Liver (tissue), 8 donors: ENCODE measurements at regions not wholly inside any gene's neighbourhood (a gene's known extent, or its start where the extent isn't known, plus 50 kb on each side); places are given as distances from the start of the nearest gene placed in this dataset.

ENCODE experiments used
- DNase-seq: peaks from one replicate; pipeline ENCODE4 v3.0.0-alpha.2; 2017; ENCODE audit warnings: low spot score
- H3K27ac ChIP-seq, 2 donors: one replicate each; pipeline ENCODE4 v1.7.0; 2013; ENCODE audit warnings: inconsistent platforms in 2 of 2, low read length in 2 of 2, control low read depth in 1 of 2, low read depth in 1 of 2, mild to moderate bottlenecking in 1 of 2
- H3K27me3 ChIP-seq, 4 donors: one replicate each; pipeline versions ENCODE4 v1.6.1 to v1.7.0; 2013; ENCODE audit warnings: low read length in 3 of 4, inconsistent platforms in 1 of 4, mild to moderate bottlenecking in 1 of 4, moderate library complexity in 1 of 4; ENCODE audit not compliant: control insufficient read depth in 4 of 4, insufficient read depth in 4 of 4
- H3K36me3 ChIP-seq, 4 donors: one replicate each; pipeline versions ENCODE4 v1.6.1 to v1.7.0; 2013; ENCODE audit warnings: low read length in 3 of 4, mild to moderate bottlenecking in 3 of 4, low read depth in 1 of 4, moderate library complexity in 1 of 4; ENCODE audit not compliant: control insufficient read depth in 4 of 4, insufficient read depth in 3 of 4
- H3K4me1 ChIP-seq, 4 donors: one replicate each; pipeline versions ENCODE4 v1.6.1 to v1.7.0; 2013; ENCODE audit warnings: low read length in 3 of 4, mild to moderate bottlenecking in 3 of 4, moderate library complexity in 1 of 4; ENCODE audit not compliant: control insufficient read depth in 4 of 4, insufficient read depth in 4 of 4
- H3K4me3 ChIP-seq, 3 donors: one replicate each; pipeline versions ENCODE4 v1.6.1 to v1.7.0; 2013; ENCODE audit warnings: low read length in 3 of 3, control low read depth in 1 of 3, low read depth in 1 of 3, mild to moderate bottlenecking in 1 of 3
- H3K9ac ChIP-seq, 2 donors: one replicate each; pipeline ENCODE4 v1.7.0; 2013; ENCODE audit warnings: low read length in 2 of 2, mild to moderate bottlenecking in 2 of 2, moderate library complexity in 2 of 2, control low read depth in 1 of 2, low read depth in 1 of 2
- H3K9me3 ChIP-seq, 4 donors: one replicate each; pipeline versions ENCODE4 v1.6.1 to v1.7.0; 2013; ENCODE audit warnings: low read length in 3 of 4; ENCODE audit not compliant: control insufficient read depth in 4 of 4
- ATF3 ChIP-seq: IDR thresholded peaks from 2 replicates; pipeline ENCODE4 v1.6.1; 2016; ENCODE audit warnings: antibody characterized with exemption
- CTCF ChIP-seq: fragments of 150-350 bp; IDR thresholded peaks from 2 replicates; pipeline ENCODE4 v1.5.1; 2017; ENCODE audit warnings: improper control_type of control experiment, low read depth, low read length; ENCODE audit not compliant: missing input control
- EGR1 ChIP-seq, 2 donors: IDR thresholded peaks; 2 replicates each; pipeline ENCODE4 v1.6.1; 2016 to 2018; ENCODE audit warnings: antibody characterized with exemption in 2 of 2, low read depth in 2 of 2
- FOXA1 ChIP-seq: IDR thresholded peaks from 2 replicates; pipeline ENCODE4 v1.6.1; 2016; ENCODE audit warnings: antibody characterized with exemption
- FOXA2 ChIP-seq: IDR thresholded peaks from 2 replicates; pipeline ENCODE4 v1.6.1; 2016; ENCODE audit warnings: antibody characterized with exemption
- JUND ChIP-seq, 2 donors: IDR thresholded peaks; 2 replicates each; pipeline ENCODE4 v1.6.1; 2016; ENCODE audit warnings: antibody characterized with exemption in 2 of 2
- MAX ChIP-seq: IDR thresholded peaks from 2 replicates; pipeline ENCODE4 v1.6.1; 2016; ENCODE audit warnings: antibody characterized with exemption
- NR2F2 ChIP-seq: IDR thresholded peaks from 2 replicates; pipeline ENCODE4 v1.6.1; 2016; ENCODE audit warnings: antibody characterized with exemption
- RAD21 ChIP-seq, 2 donors: IDR thresholded peaks; 2 replicates each; pipeline ENCODE4 v1.6.1; 2016; ENCODE audit warnings: antibody characterized with exemption in 2 of 2, mild to moderate bottlenecking in 2 of 2
- REST ChIP-seq: IDR thresholded peaks from 2 replicates; pipeline ENCODE4 v1.6.1; 2016; ENCODE audit warnings: antibody characterized with exemption, mild to moderate bottlenecking
- RXRA ChIP-seq, 2 donors: IDR thresholded peaks; 2 replicates each; pipeline ENCODE4 v1.6.1; 2017 to 2018; ENCODE audit warnings: antibody characterized with exemption in 2 of 2, mild to moderate bottlenecking in 1 of 2
- TAF1 ChIP-seq: conservative IDR thresholded peaks from 2 replicates; pipeline ENCODE4 v1.6.1; 2016; ENCODE audit warnings: antibody characterized with exemption, mild to moderate bottlenecking
- YY1 ChIP-seq: IDR thresholded peaks from 2 replicates; pipeline ENCODE4 v1.6.1; 2016; ENCODE audit warnings: antibody characterized with exemption, mild to moderate bottlenecking
- ZBTB33 ChIP-seq: IDR thresholded peaks from 2 replicates; pipeline ENCODE4 v1.6.1; 2016; ENCODE audit warnings: antibody characterized with exemption
- WGBS: extraction: QIAGEN DNeasy Blood & Tissue Kit; methylation state at CpG from one replicate; pipeline ENCODE4 v1.1.7; 2013; 5-methylcytosine and 5-hydroxymethylcytosine counted together
- donor health status: healthy.
- donor health status: healthy.
- donor health status: healthy.
- donor health status: healthy.
- donor health status: healthy.

GRCh38 chr13:40383132-40383531 lies 283.3 kb downstream of the FOXO1 start:
- Histone ChIP-seq H3K9ac (no peak overlapping the region), H3K27ac (no peak overlapping the region), H3K27me3 (no peaks in the 10 kb centered on the region), H3K4me1 (peaks cover 0 to 2% (median 0%) of the 10 kb centered on the region in 4 donors), H3K9me3 (no peaks in the 10 kb centered on the region), H3K4me3 (no peak overlapping the region), H3K36me3 (no peaks in the 10 kb centered on the region)
- 89% methylated on average over 7 of the region's 7 CpGs for WGBS
- TF ChIP-seq RXRA (IDR thresholded peaks at IDR 0.05) (no peak), YY1 (no peak), NR2F2 (no peak), EGR1 (IDR thresholded peaks at IDR 0.05; ENCODE audit: low read depth in 2 of 2) (no peak), MAX (no peak), ATF3 (no peak), ZBTB33 (no peak), FOXA2 (no peak), CTCF (no peak), FOXA1 (no peak), REST (no peak), TAF1 (no peak), JUND (IDR thresholded peaks at IDR 0.05) (no peak)
- no peak for DNase-seq

- H3K9me3 ChIP-seq, result no peaks in the 10 kb centered on the region
- DNase-seq, result no peak
- no peak overlapping the region for H3K9ac ChIP-seq
- TF ChIP-seq ATF3, result no peak
- TF ChIP-seq YY1, result no peak
- TF ChIP-seq RAD21 (IDR thresholded peaks at IDR 0.05), result no peak
- no peaks in the 10 kb centered on the region for H3K27me3 ChIP-seq
- H3K36me3 ChIP-seq, result no peaks in the 10 kb centered on the region
- peaks cover 0 to 2% (median 0%) of the 10 kb centered on the region in 4 donors for H3K4me1 ChIP-seq
- no peak overlapping the region for H3K27ac ChIP-seq
- H3K4me3 ChIP-seq, result no peak overlapping the region
- 91% methylated on average over 4 of the region's 4 CpGs for WGBS
These were observed 282.6 kb downstream of the FOXO1 start for GRCh38 chr13:40383885-40384284.
